ENCODE measurements at regions not wholly inside any gene's neighbourhood (a gene's known extent, or its start where the extent isn't known, plus 50 kb on each side); places are given as distances from the start of the nearest gene placed in this dataset.

GRCh38 chr5:66234241-66234640 is 90.1 kb downstream of the SREK1 start:
- Mint-ChIP-seq H3K4me1 (ENCODE audit: low read depth, unreplicated experiment) (peaks cover 14% of the 10 kb centered on the region), H3K4me3 (ENCODE audit: unreplicated experiment) (no peak overlapping the region), H3K9me3 (ENCODE audit: unreplicated experiment) (peaks cover 1% of the 10 kb centered on the region), H3K36me3 (ENCODE audit: unreplicated experiment) (no peaks in the 10 kb centered on the region), H3K27ac (ENCODE audit: unreplicated experiment) (no peak overlapping the region), H3K27me3 (ENCODE audit: unreplicated experiment) (peaks cover 2% of the 10 kb centered on the region)
- DNase-seq, result no peak
- no peak for TF ChIP-seq CTCF (IDR thresholded peaks at IDR 0.05; ENCODE audit: partially characterized antibody, unreplicated experiment)

GRCh38 chr5:66238435-66238834 is 94.3 kb downstream of the SREK1 start:
- H3K9me3 Mint-ChIP-seq (ENCODE audit: unreplicated experiment), result peaks cover under 1% of the 10 kb centered on the region
- no peak for TF ChIP-seq CTCF (IDR thresholded peaks at IDR 0.05; ENCODE audit: partially characterized antibody, unreplicated experiment)
- no peaks in the 10 kb centered on the region for H3K36me3 Mint-ChIP-seq (ENCODE audit: unreplicated experiment)
- DNase-seq, result no peak
- H3K4me3 Mint-ChIP-seq (ENCODE audit: unreplicated experiment), result no peak overlapping the region
- no peak overlapping the region for H3K27ac Mint-ChIP-seq (ENCODE audit: unreplicated experiment)
- H3K4me1 Mint-ChIP-seq (ENCODE audit: low read depth, unreplicated experiment), result no peaks in the 10 kb centered on the region
- peaks cover 7% of the 10 kb centered on the region for H3K27me3 Mint-ChIP-seq (ENCODE audit: unreplicated experiment)

GRCh38 chr5:66239034-66239433 is 94.9 kb downstream of the SREK1 start:
- Mint-ChIP-seq H3K9me3 (ENCODE audit: unreplicated experiment) (no peaks in the 10 kb centered on the region), H3K36me3 (ENCODE audit: unreplicated experiment) (no peaks in the 10 kb centered on the region), H3K4me1 (ENCODE audit: low read depth, unreplicated experiment) (no peaks in the 10 kb centered on the region), H3K4me3 (ENCODE audit: unreplicated experiment) (no peak overlapping the region), H3K27ac (ENCODE audit: unreplicated experiment) (no peak overlapping the region), H3K27me3 (ENCODE audit: unreplicated experiment) (peaks cover 6% of the 10 kb centered on the region)
- TF ChIP-seq CTCF (IDR thresholded peaks at IDR 0.05; ENCODE audit: partially characterized antibody, unreplicated experiment), result no peak
- no peak for DNase-seq

- DNase-seq, result no peak
- H3K4me3 Mint-ChIP-seq (ENCODE audit: unreplicated experiment), result no peak overlapping the region
- TF ChIP-seq CTCF (IDR thresholded peaks at IDR 0.05; ENCODE audit: partially characterized antibody, unreplicated experiment), result no peak
- peaks cover 6% of the 10 kb centered on the region for H3K27me3 Mint-ChIP-seq (ENCODE audit: unreplicated experiment)
- H3K4me1 Mint-ChIP-seq (ENCODE audit: low read depth, unreplicated experiment), result no peaks in the 10 kb centered on the region
- H3K27ac Mint-ChIP-seq (ENCODE audit: unreplicated experiment), result no peak overlapping the region
- H3K9me3 Mint-ChIP-seq (ENCODE audit: unreplicated experiment), result no peaks in the 10 kb centered on the region
- H3K36me3 Mint-ChIP-seq (ENCODE audit: unreplicated experiment), result no peaks in the 10 kb centered on the region
Observed at GRCh38 chr5:66241136-66241825, 97.2 kb downstream of the SREK1 start.

- TF ChIP-seq CTCF (IDR thresholded peaks at IDR 0.05; ENCODE audit: partially characterized antibody, unreplicated experiment), result no peak
- no peak for DNase-seq
- H3K9me3 Mint-ChIP-seq (ENCODE audit: unreplicated experiment), result no peaks in the 10 kb centered on the region
- H3K27ac Mint-ChIP-seq (ENCODE audit: unreplicated experiment), result no peak overlapping the region
- no peaks in the 10 kb centered on the region for H3K36me3 Mint-ChIP-seq (ENCODE audit: unreplicated experiment)
- H3K4me1 Mint-ChIP-seq (ENCODE audit: low read depth, unreplicated experiment), result no peaks in the 10 kb centered on the region
- no peak overlapping the region for H3K4me3 Mint-ChIP-seq (ENCODE audit: unreplicated experiment)
- H3K27me3 Mint-ChIP-seq (ENCODE audit: unreplicated experiment), result peaks cover 6% of the 10 kb centered on the region
Observed at GRCh38 chr5:66242050-66242715, 98.1 kb downstream of the SREK1 start.

Measured in glutamatergic neuron (in vitro differentiated cells).